ENCODE measurements at regions not wholly inside any gene's neighbourhood (a gene's known extent, or its start where the extent isn't known, plus 50 kb on each side); places are given as distances from the start of the nearest gene placed in this dataset.

DNA sequence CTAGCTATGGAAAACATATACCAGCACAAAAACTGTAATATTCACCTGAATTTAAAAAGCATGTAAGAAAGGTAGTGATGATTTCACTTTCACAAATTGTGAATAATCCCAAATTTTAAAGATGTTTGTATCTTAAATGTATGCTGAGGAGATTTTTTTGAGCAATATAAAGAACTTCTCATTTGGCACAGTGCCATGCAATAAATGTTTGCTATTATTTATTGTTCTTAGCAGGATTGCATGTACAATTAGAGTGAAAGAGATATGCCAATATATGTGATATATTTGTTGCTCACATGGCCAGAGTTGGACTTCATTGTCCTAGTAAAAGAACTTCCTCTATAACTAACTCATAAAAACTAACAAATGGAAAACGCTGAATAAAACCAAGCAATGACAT lies 895.1 kb upstream of the KCND2 start:
- TF ChIP-seq TCF12 (IDR thresholded peaks at IDR 0.05; ENCODE audit: low read depth, low read length) (no peak), HDAC6 (IDR thresholded peaks at IDR 0.05; ENCODE audit: unreplicated experiment) (no peak), TBL1XR1 (IDR thresholded peaks at IDR 0.05; ENCODE audit: low read depth, low read length) (no peak), MYC (IDR thresholded peaks at IDR 0.05; ENCODE audit: insufficient read depth, insufficient read length, insufficient replicate concordance, low read length, severe bottlenecking) (no peak)
- TF ChIP-seq, protein P1, sequence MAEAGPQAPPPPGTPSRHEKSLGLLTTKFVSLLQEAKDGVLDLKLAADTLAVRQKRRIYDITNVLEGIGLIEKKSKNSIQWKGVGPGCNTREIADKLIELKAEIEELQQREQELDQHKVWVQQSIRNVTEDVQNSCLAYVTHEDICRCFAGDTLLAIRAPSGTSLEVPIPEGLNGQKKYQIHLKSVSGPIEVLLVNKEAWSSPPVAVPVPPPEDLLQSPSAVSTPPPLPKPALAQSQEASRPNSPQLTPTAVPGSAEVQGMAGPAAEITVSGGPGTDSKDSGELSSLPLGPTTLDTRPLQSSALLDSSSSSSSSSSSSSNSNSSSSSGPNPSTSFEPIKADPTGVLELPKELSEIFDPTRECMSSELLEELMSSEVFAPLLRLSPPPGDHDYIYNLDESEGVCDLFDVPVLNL (IDR thresholded peaks at IDR 0.05; ENCODE audit: low read depth, low read length): no peak
- TF ChIP-seq, protein P2, sequence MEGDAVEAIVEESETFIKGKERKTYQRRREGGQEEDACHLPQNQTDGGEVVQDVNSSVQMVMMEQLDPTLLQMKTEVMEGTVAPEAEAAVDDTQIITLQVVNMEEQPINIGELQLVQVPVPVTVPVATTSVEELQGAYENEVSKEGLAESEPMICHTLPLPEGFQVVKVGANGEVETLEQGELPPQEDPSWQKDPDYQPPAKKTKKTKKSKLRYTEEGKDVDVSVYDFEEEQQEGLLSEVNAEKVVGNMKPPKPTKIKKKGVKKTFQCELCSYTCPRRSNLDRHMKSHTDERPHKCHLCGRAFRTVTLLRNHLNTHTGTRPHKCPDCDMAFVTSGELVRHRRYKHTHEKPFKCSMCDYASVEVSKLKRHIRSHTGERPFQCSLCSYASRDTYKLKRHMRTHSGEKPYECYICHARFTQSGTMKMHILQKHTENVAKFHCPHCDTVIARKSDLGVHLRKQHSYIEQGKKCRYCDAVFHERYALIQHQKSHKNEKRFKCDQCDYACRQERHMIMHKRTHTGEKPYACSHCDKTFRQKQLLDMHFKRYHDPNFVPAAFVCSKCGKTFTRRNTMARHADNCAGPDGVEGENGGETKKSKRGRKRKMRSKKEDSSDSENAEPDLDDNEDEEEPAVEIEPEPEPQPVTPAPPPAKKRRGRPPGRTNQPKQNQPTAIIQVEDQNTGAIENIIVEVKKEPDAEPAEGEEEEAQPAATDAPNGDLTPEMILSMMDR (IDR thresholded peaks at IDR 0.05 in 2 of 3, conservative IDR thresholded peaks at IDR 0.05 in 1 of 3; ENCODE audit: control insufficient read depth in 2 of 3, extremely low read depth in 1 of 3, insufficient read depth in 1 of 3, low read depth in 3 of 3, low read length in 3 of 3): no peak
